SK-N-SH treated with all-trans-retinoic acid at 6 μM for 48 hours (cell line): ENCODE measurements at regions not wholly inside any gene's neighbourhood (a gene's known extent, or its start where the extent isn't known, plus 50 kb on each side); places are given as distances from the start of the nearest gene placed in this dataset.

Source experiments
- CSRNP3 ChIP-seq: fragments of 250-450 bp; sonication (Bioruptor Pico); IDR thresholded peaks from 2 replicates; pipeline ENCODE4 v1.5.1; 2021; ENCODE audit warnings: mild to moderate bottlenecking, moderate library complexity
- PATZ1 ChIP-seq: fragments of 250-450 bp; sonication (Bioruptor Pico); IDR thresholded peaks from 2 replicates; pipeline ENCODE4 v1.8.0; 2020; ENCODE audit warnings: mild to moderate bottlenecking, moderate library complexity, borderline replicate concordance
- ZNF8 ChIP-seq: fragments of 450-650 bp; formaldehyde crosslinking; IDR thresholded peaks from 2 replicates; pipeline ENCODE4 v1.5.0; 2020; ENCODE audit warnings: mild to moderate bottlenecking, moderate library complexity
- TF ChIP-seq, protein P1 (sequence below): fragments of 250-450 bp; sonication (Bioruptor Pico); IDR thresholded peaks from 2 replicates; pipeline ENCODE4 v1.5.0; 2020; ENCODE audit warnings: mild to moderate bottlenecking, moderate library complexity

GRCh38 chr3:110506890-110507289 lies 564.7 kb upstream of the NECTIN3 start:
- TF ChIP-seq PATZ1 (CRISPR knock-in tag) = no peak
- 0 out of 2 replicates have a peak, but pooled peaks have one; percentile 14 for TF ChIP-seq ZNF8
- TF ChIP-seq CSRNP3 (CRISPR knock-in tag) = no peak
- TF ChIP-seq, protein P1, sequence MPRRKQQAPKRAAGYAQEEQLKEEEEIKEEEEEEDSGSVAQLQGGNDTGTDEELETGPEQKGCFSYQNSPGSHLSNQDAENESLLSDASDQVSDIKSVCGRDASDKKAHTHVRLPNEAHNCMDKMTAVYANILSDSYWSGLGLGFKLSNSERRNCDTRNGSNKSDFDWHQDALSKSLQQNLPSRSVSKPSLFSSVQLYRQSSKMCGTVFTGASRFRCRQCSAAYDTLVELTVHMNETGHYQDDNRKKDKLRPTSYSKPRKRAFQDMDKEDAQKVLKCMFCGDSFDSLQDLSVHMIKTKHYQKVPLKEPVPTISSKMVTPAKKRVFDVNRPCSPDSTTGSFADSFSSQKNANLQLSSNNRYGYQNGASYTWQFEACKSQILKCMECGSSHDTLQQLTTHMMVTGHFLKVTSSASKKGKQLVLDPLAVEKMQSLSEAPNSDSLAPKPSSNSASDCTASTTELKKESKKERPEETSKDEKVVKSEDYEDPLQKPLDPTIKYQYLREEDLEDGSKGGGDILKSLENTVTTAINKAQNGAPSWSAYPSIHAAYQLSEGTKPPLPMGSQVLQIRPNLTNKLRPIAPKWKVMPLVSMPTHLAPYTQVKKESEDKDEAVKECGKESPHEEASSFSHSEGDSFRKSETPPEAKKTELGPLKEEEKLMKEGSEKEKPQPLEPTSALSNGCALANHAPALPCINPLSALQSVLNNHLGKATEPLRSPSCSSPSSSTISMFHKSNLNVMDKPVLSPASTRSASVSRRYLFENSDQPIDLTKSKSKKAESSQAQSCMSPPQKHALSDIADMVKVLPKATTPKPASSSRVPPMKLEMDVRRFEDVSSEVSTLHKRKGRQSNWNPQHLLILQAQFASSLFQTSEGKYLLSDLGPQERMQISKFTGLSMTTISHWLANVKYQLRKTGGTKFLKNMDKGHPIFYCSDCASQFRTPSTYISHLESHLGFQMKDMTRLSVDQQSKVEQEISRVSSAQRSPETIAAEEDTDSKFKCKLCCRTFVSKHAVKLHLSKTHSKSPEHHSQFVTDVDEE (CRISPR knock-in tag) = no peak
